ENCODE measurements at regions not wholly inside any gene's neighbourhood (a gene's known extent, or its start where the extent isn't known, plus 50 kb on each side); places are given as distances from the start of the nearest gene placed in this dataset.

GRCh38 chr10:125479059-125479458 lies 203.9 kb downstream of the TEX36 start:
- TF ChIP-seq TARDBP (IDR thresholded peaks at IDR 0.05), result no peak
- no peak for TF ChIP-seq SUZ12 (IDR thresholded peaks at IDR 0.05)
- no peak for TF ChIP-seq ARNT (IDR thresholded peaks at IDR 0.05)
- no peak for TF ChIP-seq BHLHE40 (IDR thresholded peaks at IDR 0.05; ENCODE audit: borderline replicate concordance)
